Mucosa of rectum (tissue), 2 donors: ENCODE measurements at regions not wholly inside any gene's neighbourhood (a gene's known extent, or its start where the extent isn't known, plus 50 kb on each side); places are given as distances from the start of the nearest gene placed in this dataset.

ENCODE experiments used
- H3K27ac ChIP-seq, 2 donors: one replicate each; pipeline ENCODE4 v1.7.0; 2013; ENCODE audit warnings: inconsistent platforms in 2 of 2, low read depth in 2 of 2, low read length in 2 of 2
- H3K27me3 ChIP-seq, 2 donors: one replicate each; pipeline ENCODE4 v1.7.0; 2013; ENCODE audit warnings: low read length in 2 of 2; ENCODE audit not compliant: control insufficient read depth in 2 of 2, insufficient read depth in 2 of 2
- H3K36me3 ChIP-seq, 2 donors: one replicate each; pipeline ENCODE4 v1.7.0; 2013; ENCODE audit warnings: low read length in 2 of 2; ENCODE audit not compliant: control insufficient read depth in 2 of 2, insufficient read depth in 2 of 2
- H3K4me1 ChIP-seq, 2 donors: one replicate each; pipeline ENCODE4 v1.7.0; 2013; ENCODE audit warnings: low read length in 2 of 2, mild to moderate bottlenecking in 1 of 2; ENCODE audit not compliant: control insufficient read depth in 2 of 2, insufficient read depth in 2 of 2
- H3K4me3 ChIP-seq, 2 donors: one replicate each; pipeline ENCODE4 v1.7.0; 2013; ENCODE audit warnings: low read length in 2 of 2
- H3K9ac ChIP-seq, 2 donors: one replicate each; pipeline ENCODE4 v1.7.0; 2013; ENCODE audit warnings: low read length in 2 of 2, low read depth in 1 of 2, mild to moderate bottlenecking in 1 of 2
- H3K9me3 ChIP-seq, 2 donors: one replicate each; pipeline ENCODE4 v1.7.0; 2013; ENCODE audit warnings: low read length in 2 of 2; ENCODE audit not compliant: control insufficient read depth in 2 of 2
- donor health status: healthy.
- donor health status: Normal muscosa, but diverticular disease.

GRCh38 chr1:56433056-56433577, 146.2 kb downstream of the PLPP3 start:
- Histone ChIP-seq H3K27ac (no peak overlapping the region), H3K4me3 (no peak overlapping the region), H3K36me3 (no peaks in the 10 kb centered on the region), H3K27me3 (no peaks in the 10 kb centered on the region), H3K9me3 (no peaks in the 10 kb centered on the region), H3K9ac (no peak overlapping the region), H3K4me1 (peaks cover 0 to 2% of the 10 kb centered on the region in 2 donors)

GRCh38 chr1:56432166-56432971, 147.0 kb downstream of the PLPP3 start:
- H3K4me1 ChIP-seq = peaks cover 0 to 2% of the 10 kb centered on the region in 2 donors
- no peaks in the 10 kb centered on the region for H3K9me3 ChIP-seq
- H3K36me3 ChIP-seq = no peaks in the 10 kb centered on the region
- no peak overlapping the region for H3K9ac ChIP-seq
- H3K27ac ChIP-seq = no peak overlapping the region
- no peaks in the 10 kb centered on the region for H3K27me3 ChIP-seq
- no peak overlapping the region for H3K4me3 ChIP-seq

- H3K4me3 ChIP-seq = no peak overlapping the region
- peaks cover 0 to 2% of the 10 kb centered on the region in 2 donors for H3K4me1 ChIP-seq
- no peaks in the 10 kb centered on the region for H3K36me3 ChIP-seq
- H3K27ac ChIP-seq = no peak overlapping the region
- no peaks in the 10 kb centered on the region for H3K9me3 ChIP-seq
- no peak overlapping the region for H3K9ac ChIP-seq
- H3K27me3 ChIP-seq = no peaks in the 10 kb centered on the region
Observed at GRCh38 chr1:56430141-56430839, 149.1 kb downstream of the PLPP3 start.

GRCh38 chr1:56429288-56429687, 150.1 kb downstream of the PLPP3 start:
- Histone ChIP-seq H3K4me3 (no peak overlapping the region), H3K9me3 (no peaks in the 10 kb centered on the region), H3K4me1 (peaks cover 0 to 2% of the 10 kb centered on the region in 2 donors), H3K36me3 (no peaks in the 10 kb centered on the region), H3K27me3 (no peaks in the 10 kb centered on the region), H3K27ac (no peak overlapping the region), H3K9ac (no peak overlapping the region)

GRCh38 chr1:56426587-56427381, 152.6 kb downstream of the PLPP3 start:
- H3K27ac ChIP-seq = no peak overlapping the region
- no peaks in the 10 kb centered on the region for H3K27me3 ChIP-seq
- no peak overlapping the region for H3K9ac ChIP-seq

GRCh38 chr1:56425494-56426037, 153.8 kb downstream of the PLPP3 start:
- no peaks in the 10 kb centered on the region for H3K4me1 ChIP-seq
- H3K4me3 ChIP-seq = no peak overlapping the region
- no peaks in the 10 kb centered on the region for H3K27me3 ChIP-seq
- H3K27ac ChIP-seq = no peak overlapping the region
- H3K9me3 ChIP-seq = no peaks in the 10 kb centered on the region
- no peak overlapping the region for H3K9ac ChIP-seq
- H3K36me3 ChIP-seq = no peaks in the 10 kb centered on the region

More at GRCh38 chr1:56426587-56427381, 152.6 kb downstream of the PLPP3 start:
- Histone ChIP-seq H3K9me3 (no peaks in the 10 kb centered on the region), H3K4me3 (no peak overlapping the region), H3K4me1 (no peaks in the 10 kb centered on the region), H3K36me3 (no peaks in the 10 kb centered on the region)

- Histone ChIP-seq H3K4me1 (no peaks in the 10 kb centered on the region), H3K27me3 (no peaks in the 10 kb centered on the region), H3K9me3 (no peaks in the 10 kb centered on the region), H3K9ac (no peak overlapping the region), H3K4me3 (no peak overlapping the region), H3K36me3 (no peaks in the 10 kb centered on the region), H3K27ac (no peak overlapping the region)
Observed at GRCh38 chr1:56424744-56425493, 154.4 kb downstream of the PLPP3 start.

- Histone ChIP-seq H3K36me3 (no peaks in the 10 kb centered on the region), H3K27me3 (no peaks in the 10 kb centered on the region), H3K9me3 (no peaks in the 10 kb centered on the region), H3K4me1 (no peaks in the 10 kb centered on the region), H3K9ac (no peak overlapping the region), H3K4me3 (no peak overlapping the region), H3K27ac (no peak overlapping the region)
Observed at GRCh38 chr1:56423716-56424115, 155.6 kb downstream of the PLPP3 start.

GRCh38 chr1:56418151-56418631, 161.2 kb downstream of the PLPP3 start:
- Histone ChIP-seq H3K9me3 (no peaks in the 10 kb centered on the region), H3K9ac (no peak overlapping the region), H3K4me1 (peaks cover 2 to 14% of the 10 kb centered on the region in 2 donors), H3K27ac (no peak overlapping the region), H3K4me3 (no peak overlapping the region), H3K36me3 (no peaks in the 10 kb centered on the region), H3K27me3 (no peaks in the 10 kb centered on the region)
